HCEC 1CT (cell line): ENCODE measurements at regions not wholly inside any gene's neighbourhood (a gene's known extent, or its start where the extent isn't known, plus 50 kb on each side); places are given as distances from the start of the nearest gene placed in this dataset.

Experiments used
- DNase-seq: peaks from one replicate; pipeline ENCODE4 v3.0.0-alpha.2; 2017

- no peak for DNase-seq
These were observed 180.2 kb upstream of the FSTL5 start for GRCh38 chr4:162343967-162344366.

- no peak for DNase-seq
These were observed 177.7 kb upstream of the FSTL5 start for GRCh38 chr4:162341533-162341932.

GRCh38 chr4:162323919-162324318 is 160.1 kb upstream of the FSTL5 start:
- DNase-seq = no peak

- no peak for DNase-seq
These were observed 158.3 kb upstream of the FSTL5 start for GRCh38 chr4:162322054-162322453.

GRCh38 chr4:162285753-162286152 is 122.0 kb upstream of the FSTL5 start:
- no peak for DNase-seq

GRCh38 chr4:162282684-162283083 is 118.9 kb upstream of the FSTL5 start:
- DNase-seq = no peak

GRCh38 chr4:162274354-162274753 is 110.6 kb upstream of the FSTL5 start:
- no peak for DNase-seq

- no peak for DNase-seq
These were observed 108.4 kb upstream of the FSTL5 start for GRCh38 chr4:162272215-162272614.

- DNase-seq = no peak
These were observed 105.1 kb upstream of the FSTL5 start for GRCh38 chr4:162268911-162269310.

GRCh38 chr4:162265802-162266201 is 102.0 kb upstream of the FSTL5 start:
- DNase-seq = no peak

- DNase-seq = no peak
These were observed 81.3 kb upstream of the FSTL5 start for GRCh38 chr4:162245051-162245450.

GRCh38 chr4:162241857-162242256 is 78.1 kb upstream of the FSTL5 start:
- no peak for DNase-seq

- no peak for DNase-seq
These were observed 76.4 kb upstream of the FSTL5 start for GRCh38 chr4:162239992-162240769.

- no peak for DNase-seq
These were observed 73.9 kb upstream of the FSTL5 start for GRCh38 chr4:162237676-162238075.

GRCh38 chr4:162234595-162234994 is 70.8 kb upstream of the FSTL5 start:
- DNase-seq = no peak

- DNase-seq = no peak
These were observed 68.5 kb upstream of the FSTL5 start for GRCh38 chr4:162232349-162232748.

- peak; percentile 28 for DNase-seq
These were observed 65.9 kb upstream of the FSTL5 start for GRCh38 chr4:162229670-162230069.

GRCh38 chr4:162221148-162221547 is 57.3 kb upstream of the FSTL5 start:
- no peak for DNase-seq
